Adipocyte (in vitro differentiated cells): ENCODE measurements at regions not wholly inside any gene's neighbourhood (a gene's known extent, or its start where the extent isn't known, plus 50 kb on each side); places are given as distances from the start of the nearest gene placed in this dataset.

Experiments
- DNase-seq: peaks from one replicate; pipeline ENCODE4 v3.0.0-alpha.2; 2015; ENCODE audit warnings: low read depth
- H3K27me3 ChIP-seq: replicated peaks from 2 replicates; pipeline ENCODE4 v1.7.0; 2013; ENCODE audit warnings: mild to moderate bottlenecking, low read length, moderate library complexity; ENCODE audit not compliant: control insufficient read depth, insufficient read depth
- H3K36me3 ChIP-seq: 2 replicates; pipeline ENCODE4 v1.7.0; 2013; ENCODE audit warnings: low read length, mild to moderate bottlenecking, moderate library complexity; ENCODE audit not compliant: control insufficient read depth, insufficient read depth, severe bottlenecking
- H3K4me1 ChIP-seq: 2 replicates; pipeline ENCODE4 v1.7.0; 2013; ENCODE audit warnings: mild to moderate bottlenecking, low read length, moderate library complexity; ENCODE audit not compliant: control insufficient read depth, insufficient read depth
- H3K4me3 ChIP-seq: 2 replicates; pipeline ENCODE4 v1.7.0; 2013; ENCODE audit warnings: mild to moderate bottlenecking, low read length, moderate library complexity
- H3K9ac ChIP-seq: 2 replicates; pipeline ENCODE4 v1.7.0; 2013; ENCODE audit warnings: mild to moderate bottlenecking, low read length, moderate library complexity
- H3K9me3 ChIP-seq: 2 replicates; pipeline ENCODE4 v1.7.0; 2013; ENCODE audit warnings: mild to moderate bottlenecking, low read length, moderate library complexity; ENCODE audit not compliant: control insufficient read depth

DNA sequence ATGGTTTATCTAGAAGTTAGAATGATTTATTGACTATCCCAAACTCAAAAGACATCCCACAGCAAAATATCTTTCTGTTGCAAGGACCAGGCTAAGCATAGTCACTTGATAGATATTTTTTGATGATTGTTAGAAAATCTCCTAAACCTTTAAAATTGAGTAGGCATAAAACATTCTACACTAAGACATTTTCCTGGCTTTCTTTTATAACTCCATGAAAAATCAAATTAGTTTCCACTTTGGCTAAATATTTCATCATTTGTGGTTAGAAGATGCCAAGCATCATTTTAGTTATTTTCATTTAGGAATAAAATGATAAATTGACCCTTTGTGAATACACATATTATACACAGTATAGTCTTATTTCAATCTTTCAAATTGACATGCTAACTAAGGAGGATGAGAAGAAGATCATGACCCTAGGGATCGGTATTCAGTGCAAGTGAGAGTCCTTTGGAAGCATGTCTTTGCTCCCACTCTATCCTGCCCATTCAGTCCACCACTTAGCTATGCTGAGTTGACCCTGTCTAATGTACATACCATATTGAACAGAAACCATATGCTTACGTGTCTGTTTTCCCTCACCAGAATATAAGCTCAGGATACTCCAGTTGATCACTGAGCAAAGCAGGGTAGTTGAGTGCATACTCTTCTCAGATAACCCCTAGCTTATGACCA, 136.6 kb upstream of the OTUD4 start:
- Histone ChIP-seq H3K9me3 (peaks cover 4% of the 10 kb centered on the region), H3K27me3 (peaks cover 10% of the 10 kb centered on the region), H3K36me3 (no peaks in the 10 kb centered on the region), H3K4me3 (no peak overlapping the region), H3K9ac (no peak overlapping the region), H3K4me1 (peaks cover 12% of the 10 kb centered on the region)
- peak; percentile 35 for DNase-seq

DNA sequence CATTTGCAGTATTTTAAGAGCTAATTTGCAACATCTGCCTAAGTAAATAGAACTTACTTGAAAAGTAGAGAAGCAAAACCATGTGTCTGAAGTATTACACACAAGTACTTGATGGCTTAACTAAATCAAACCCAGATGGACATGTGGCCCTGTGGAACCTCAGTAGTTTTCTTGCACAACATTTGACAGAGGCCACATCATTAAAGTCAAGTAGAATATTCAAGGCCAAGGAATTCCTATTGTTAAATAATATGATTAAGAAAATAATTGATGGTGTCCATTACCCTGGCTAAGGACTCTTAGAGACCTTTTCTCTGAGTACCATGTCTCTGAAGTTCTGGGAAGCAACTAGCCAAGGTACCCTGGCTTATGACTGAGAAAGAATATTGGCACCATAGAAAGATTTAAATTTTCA, 135.4 kb upstream of the OTUD4 start:
- H3K36me3 ChIP-seq: no peaks in the 10 kb centered on the region
- peaks cover 4% of the 10 kb centered on the region for H3K9me3 ChIP-seq
- peaks cover 16% of the 10 kb centered on the region for H3K27me3 ChIP-seq
- peaks cover 12% of the 10 kb centered on the region for H3K4me1 ChIP-seq
- no peak overlapping the region for H3K9ac ChIP-seq
- DNase-seq: peak; percentile 94
- H3K4me3 ChIP-seq: no peak overlapping the region

DNA sequence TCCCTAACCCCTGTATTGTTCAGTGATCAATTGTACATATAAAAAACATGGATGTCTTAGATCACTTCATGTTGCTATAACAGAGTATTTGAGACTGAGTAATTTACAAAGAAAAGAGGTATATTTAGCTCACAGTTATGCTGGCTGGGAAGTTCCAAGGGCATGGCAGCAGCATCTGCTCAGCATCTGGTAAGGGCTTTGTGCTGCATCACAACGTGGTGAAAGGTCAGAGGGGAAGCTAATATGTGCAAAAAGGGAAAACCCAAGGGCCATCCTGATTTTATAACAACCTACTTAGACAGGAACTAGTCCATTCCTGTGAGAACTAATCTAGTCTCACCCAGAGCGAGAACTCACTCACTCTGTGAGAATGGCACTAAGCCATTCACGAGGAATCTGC, 128.2 kb upstream of the OTUD4 start:
- no peaks in the 10 kb centered on the region for H3K36me3 ChIP-seq
- H3K9me3 ChIP-seq: no peaks in the 10 kb centered on the region
- no peak for DNase-seq
- peaks cover 8% of the 10 kb centered on the region for H3K27me3 ChIP-seq
- H3K4me1 ChIP-seq: peaks cover 8% of the 10 kb centered on the region
- no peak overlapping the region for H3K9ac ChIP-seq
- no peak overlapping the region for H3K4me3 ChIP-seq

DNA sequence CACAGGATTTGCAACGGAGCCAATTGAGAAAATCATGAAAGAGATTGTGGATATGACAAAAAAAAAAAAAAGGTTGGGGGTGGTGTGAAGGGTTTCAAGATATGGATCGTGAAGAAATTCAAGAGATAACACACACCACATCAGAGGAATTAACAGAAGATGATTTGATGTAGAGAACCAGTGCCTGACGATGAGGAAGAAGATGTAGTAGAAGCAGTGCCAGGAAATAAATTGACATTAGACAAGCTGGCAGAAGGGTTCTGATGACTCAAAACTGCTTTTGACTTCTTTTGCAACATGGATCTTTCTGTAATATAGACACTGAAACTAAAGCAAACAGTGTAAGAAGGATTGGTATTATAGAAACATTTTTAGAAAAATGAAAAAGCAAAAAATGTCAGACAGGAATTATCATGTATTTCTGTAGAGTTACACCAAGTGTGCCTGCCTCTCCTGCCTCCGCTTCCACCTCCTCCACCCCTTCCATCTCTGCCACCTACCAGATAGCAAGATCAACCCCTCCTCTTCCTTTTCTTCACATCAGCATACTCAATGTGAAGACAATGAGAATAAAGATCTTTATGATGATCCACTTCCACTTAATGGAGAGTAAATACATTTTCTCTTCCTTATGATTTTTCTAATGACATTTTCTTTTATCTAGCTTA, 127.5 kb upstream of the OTUD4 start:
- peak; percentile 44 for DNase-seq
- Histone ChIP-seq H3K9me3 (no peaks in the 10 kb centered on the region), H3K9ac (no peak overlapping the region), H3K4me3 (no peak overlapping the region), H3K36me3 (no peaks in the 10 kb centered on the region), H3K4me1 (peaks cover 8% of the 10 kb centered on the region), H3K27me3 (peaks cover 8% of the 10 kb centered on the region)

DNA sequence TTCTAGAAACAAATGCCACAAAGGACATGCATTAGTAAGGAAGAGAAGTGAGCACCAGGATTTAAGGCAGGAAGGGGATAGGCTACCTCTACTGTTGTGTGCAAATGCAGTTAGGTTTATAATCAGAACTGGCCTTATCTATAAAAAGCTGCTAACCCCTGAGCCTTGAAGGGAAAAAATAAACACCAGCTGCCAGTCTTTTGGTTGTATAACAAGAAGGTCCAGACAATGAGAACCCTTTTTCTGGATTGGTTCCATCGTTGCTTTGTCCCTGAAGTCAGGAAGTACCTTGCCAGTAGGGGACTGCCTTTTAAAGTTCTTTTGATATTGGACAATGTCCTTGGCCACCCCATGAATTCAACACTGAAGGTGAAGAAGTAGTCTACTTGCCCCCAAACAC, 126.7 kb upstream of the OTUD4 start:
- no peak overlapping the region for H3K9ac ChIP-seq
- H3K9me3 ChIP-seq: no peaks in the 10 kb centered on the region
- no peaks in the 10 kb centered on the region for H3K36me3 ChIP-seq
- peaks cover 8% of the 10 kb centered on the region for H3K27me3 ChIP-seq
- H3K4me3 ChIP-seq: no peak overlapping the region
- DNase-seq: no peak
- H3K4me1 ChIP-seq: peaks cover 8% of the 10 kb centered on the region

DNA sequence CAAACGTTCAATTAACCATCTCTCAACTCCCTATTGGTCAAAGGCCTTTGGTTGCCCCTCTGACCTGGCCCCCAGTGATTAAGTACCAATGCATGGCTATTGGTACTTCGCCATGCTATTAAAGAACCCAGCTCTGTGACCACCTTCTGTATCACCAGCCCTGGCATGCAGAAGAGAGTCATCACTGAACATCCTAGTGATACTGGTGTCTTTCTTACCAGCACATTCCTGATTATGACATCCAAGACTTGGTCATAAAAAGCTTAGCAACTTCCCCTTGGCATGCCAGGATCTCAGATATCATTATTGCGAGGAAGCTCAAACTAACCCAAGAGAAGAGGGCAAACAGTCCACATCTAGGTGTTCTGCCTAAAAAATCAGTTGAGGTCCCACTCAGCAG, 122.3 kb upstream of the OTUD4 start:
- no peaks in the 10 kb centered on the region for H3K36me3 ChIP-seq
- H3K9me3 ChIP-seq: no peaks in the 10 kb centered on the region
- no peak overlapping the region for H3K4me3 ChIP-seq
- peaks cover 15% of the 10 kb centered on the region for H3K4me1 ChIP-seq
- peaks cover 9% of the 10 kb centered on the region for H3K27me3 ChIP-seq
- no peak for DNase-seq
- no peak overlapping the region for H3K9ac ChIP-seq

DNA sequence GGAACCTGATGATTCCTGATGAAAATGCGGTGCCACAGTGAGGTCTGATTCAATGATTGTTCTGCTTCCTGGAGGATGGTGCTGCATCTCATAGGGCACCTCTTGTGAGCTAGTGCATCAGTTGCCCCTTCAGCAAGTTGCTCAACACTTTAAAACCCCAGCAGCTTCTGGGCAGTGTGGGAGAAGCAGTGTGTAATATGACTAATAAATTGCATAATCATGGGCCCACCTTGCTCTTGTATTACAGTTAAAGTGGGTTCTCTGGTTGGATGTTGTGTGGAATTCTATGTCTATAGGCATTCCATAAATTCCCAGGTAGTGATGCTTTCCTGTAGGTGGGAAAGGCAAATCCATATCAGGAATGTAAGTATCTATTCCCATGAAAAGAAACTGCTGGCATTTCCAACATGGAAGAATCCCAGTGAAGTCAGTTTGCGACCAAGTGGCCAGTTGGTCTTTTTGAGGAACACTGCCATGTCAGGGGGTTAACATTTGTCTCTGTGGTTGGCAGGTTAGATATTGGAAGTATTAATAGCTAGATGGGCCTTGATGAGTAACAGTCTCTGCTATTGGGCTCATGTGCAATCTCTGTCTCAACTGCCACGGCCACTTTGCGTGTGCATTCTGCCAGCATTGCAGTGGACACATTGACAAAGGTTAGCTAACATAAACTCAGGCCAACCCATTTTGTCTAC, 121.1 kb upstream of the OTUD4 start:
- Histone ChIP-seq H3K36me3 (no peaks in the 10 kb centered on the region), H3K4me3 (no peak overlapping the region), H3K9me3 (no peaks in the 10 kb centered on the region), H3K9ac (no peak overlapping the region), H3K27me3 (peaks cover 12% of the 10 kb centered on the region), H3K4me1 (peaks cover 15% of the 10 kb centered on the region)
- DNase-seq: no peak

DNA sequence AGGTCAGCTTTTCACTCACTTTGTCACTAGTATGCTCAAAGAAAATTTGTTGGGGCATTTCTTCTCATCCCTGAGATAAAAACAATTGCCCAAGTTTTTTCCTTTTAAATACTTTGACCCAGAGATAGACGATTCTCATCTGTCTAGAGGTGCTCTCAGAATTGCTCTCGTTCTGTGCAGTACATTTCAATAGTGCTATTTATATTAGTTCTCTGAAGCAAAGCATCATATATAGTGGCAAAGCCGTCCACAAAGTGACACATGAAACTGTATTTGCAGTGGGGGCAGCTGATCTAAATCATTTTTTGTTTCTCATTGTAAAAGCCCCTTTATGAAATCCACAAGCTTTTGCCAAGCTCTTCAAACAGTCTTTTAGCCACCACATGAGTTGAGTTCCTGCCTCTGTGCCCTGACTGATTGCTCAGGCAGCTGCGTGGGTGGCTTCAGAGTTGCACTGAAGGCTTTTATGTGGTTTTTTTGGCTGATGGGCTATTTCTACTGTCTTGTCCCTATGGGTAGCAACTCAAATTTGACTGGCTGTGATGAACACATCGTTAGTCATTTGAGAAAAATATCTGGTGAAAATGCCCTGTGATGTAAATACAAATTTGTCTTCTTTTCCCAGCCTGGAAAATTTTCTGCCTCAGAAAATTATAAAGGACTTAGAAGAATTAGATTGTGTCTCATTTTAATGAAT, 119.1 kb upstream of the OTUD4 start:
- no peaks in the 10 kb centered on the region for H3K9me3 ChIP-seq
- H3K4me1 ChIP-seq: peaks cover 15% of the 10 kb centered on the region
- no peaks in the 10 kb centered on the region for H3K36me3 ChIP-seq
- no peak overlapping the region for H3K4me3 ChIP-seq
- H3K9ac ChIP-seq: no peak overlapping the region
- peak; percentile 67 for DNase-seq
- peaks cover 12% of the 10 kb centered on the region for H3K27me3 ChIP-seq

DNA sequence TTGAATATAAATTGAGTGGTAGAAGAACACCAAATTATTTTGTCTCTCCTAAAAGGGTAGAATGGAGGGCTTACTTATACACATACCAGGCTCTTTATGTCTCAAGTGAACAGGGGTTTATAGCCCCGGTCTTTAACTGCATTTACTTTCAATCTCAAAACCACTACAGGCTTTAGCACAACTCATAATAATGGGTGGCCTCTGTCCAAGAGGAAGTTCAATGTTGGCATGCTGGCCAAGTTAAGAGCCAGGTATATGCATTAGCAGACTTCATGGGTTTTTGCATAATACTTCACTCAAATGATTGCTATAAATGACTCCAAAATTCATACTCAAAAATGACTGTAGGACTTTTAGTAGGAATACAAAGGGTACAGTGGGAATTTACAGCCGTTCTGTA, 118.5 kb upstream of the OTUD4 start:
- Histone ChIP-seq H3K9ac (no peak overlapping the region), H3K36me3 (no peaks in the 10 kb centered on the region), H3K4me1 (peaks cover 15% of the 10 kb centered on the region), H3K27me3 (peaks cover 12% of the 10 kb centered on the region), H3K4me3 (no peak overlapping the region), H3K9me3 (no peaks in the 10 kb centered on the region)
- no peak for DNase-seq

DNA sequence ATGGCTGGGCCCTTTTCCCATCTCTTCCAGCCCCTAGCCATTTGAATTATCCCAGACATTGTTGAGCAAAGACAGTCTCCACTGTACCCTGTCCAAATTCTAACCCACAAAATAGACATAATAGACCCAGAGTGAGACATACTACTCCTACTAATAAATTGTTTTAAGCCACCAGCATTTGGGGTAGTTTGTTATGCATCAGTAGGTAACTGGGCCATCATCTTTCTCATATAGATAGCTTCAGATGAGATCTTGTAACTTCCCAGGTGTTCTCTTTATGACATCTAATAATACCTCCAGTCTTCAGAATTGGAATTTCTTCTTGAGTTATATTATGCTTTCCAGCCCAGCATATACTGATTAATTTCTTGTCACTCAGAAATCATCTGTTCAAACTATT, 117.2 kb upstream of the OTUD4 start:
- Histone ChIP-seq H3K4me3 (no peak overlapping the region), H3K9me3 (no peaks in the 10 kb centered on the region), H3K4me1 (peaks cover 15% of the 10 kb centered on the region), H3K27me3 (peaks cover 12% of the 10 kb centered on the region), H3K9ac (no peak overlapping the region), H3K36me3 (no peaks in the 10 kb centered on the region)
- DNase-seq: no peak

DNA sequence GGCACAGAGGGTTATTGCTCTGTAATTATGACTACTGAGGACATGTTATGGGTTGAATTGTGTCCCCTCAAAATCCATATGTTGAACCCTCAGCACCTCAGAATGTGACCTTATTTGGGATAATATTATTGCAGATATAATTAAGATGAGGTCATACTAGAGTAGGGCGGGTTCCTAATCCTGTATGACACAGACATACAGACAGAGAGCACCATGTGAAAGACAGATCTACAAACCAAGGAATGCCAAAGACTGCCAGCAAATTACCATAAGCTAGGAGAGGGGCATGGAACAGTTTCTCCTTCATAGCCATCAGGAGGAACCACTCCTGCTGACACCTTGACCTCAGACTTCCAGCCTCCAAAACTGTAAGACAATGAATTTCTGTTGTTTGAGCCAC, 115.2 kb upstream of the OTUD4 start:
- Histone ChIP-seq H3K9me3 (no peaks in the 10 kb centered on the region), H3K4me3 (no peak overlapping the region), H3K36me3 (no peaks in the 10 kb centered on the region), H3K27me3 (peaks cover 12% of the 10 kb centered on the region), H3K4me1 (peaks cover 15% of the 10 kb centered on the region), H3K9ac (no peak overlapping the region)
- DNase-seq: no peak
